H1 (cell line): ENCODE measurements at regions not wholly inside any gene's neighbourhood (a gene's known extent, or its start where the extent isn't known, plus 50 kb on each side); places are given as distances from the start of the nearest gene placed in this dataset.

Experiments
- CTCF ChIA-PET: fragments of 300-600 bp; sonication (Branson Sonifier 250); formaldehyde crosslinking; loops from one replicate; lab custom pipeline; 2021; ENCODE audit not compliant: partially characterized antibody; lab: Charles Lee
- POLR2A ChIA-PET: fragments of 300-600 bp; sonication (Branson Sonifier 250); formaldehyde crosslinking; loops from one replicate; lab custom pipeline; 2021; ENCODE audit warnings: inconsistent platforms; ENCODE audit not compliant: partially characterized antibody; lab: Charles Lee
- DNase-seq, 2 experiments: peaks; one replicate each; pipeline versions ENCODE4 v3.0.0 to v3.0.0-alpha.2; 2010 to 2022; ENCODE audit warnings: low spot score in 2 of 2, low read depth in 1 of 2, mixed read lengths in 1 of 2
- FAIRE-seq: peaks from 2 replicates; lab custom pipeline; 2011; peaks lifted over from hg19 to GRCh38; lab: Jason Lieb, UNC
- H2AFZ ChIP-seq: 2 replicates; pipeline ENCODE4 v1.8.1; 2012; ENCODE audit warnings: low read length, inconsistent platforms
- H2AK5ac ChIP-seq: 2 replicates; pipeline ENCODE4 v1.6.1; 2013; ENCODE audit warnings: low read depth, low read length
- H2BK120ac ChIP-seq: replicated peaks from 2 replicates; pipeline ENCODE3; 2013; ENCODE audit warnings: low read depth, low read length, inconsistent platforms
- H2BK12ac ChIP-seq: 2 replicates; pipeline ENCODE4 v1.6.1; 2013; ENCODE audit warnings: low read depth, low read length
- H2BK15ac ChIP-seq: 2 replicates; pipeline ENCODE4 v1.6.1; 2013; ENCODE audit warnings: low read length
- H2BK20ac ChIP-seq: 2 replicates; pipeline ENCODE4 v1.6.1; 2013; ENCODE audit warnings: low read length
- H2BK5ac ChIP-seq: 2 replicates; pipeline ENCODE4 v1.6.1; 2013; ENCODE audit warnings: low read depth, low read length
- H3K14ac ChIP-seq: 2 replicates; pipeline ENCODE4 v1.6.1; 2013; ENCODE audit warnings: inconsistent platforms; ENCODE audit not compliant: insufficient read length
- H3K18ac ChIP-seq: 2 replicates; pipeline ENCODE4 v1.6.1; 2013; ENCODE audit warnings: low read length; ENCODE audit errors: extremely low read depth
- H3K23ac ChIP-seq: 2 replicates; pipeline ENCODE4 v1.6.1; 2013; ENCODE audit warnings: inconsistent platforms; ENCODE audit not compliant: insufficient read length
- H3K23me2 ChIP-seq: 2 replicates; pipeline ENCODE4 v1.6.1; 2013; ENCODE audit warnings: low read depth, low read length
- H3K27ac ChIP-seq: 2 replicates; pipeline ENCODE4 v1.6.1; 2011; ENCODE audit warnings: low read depth, low read length, inconsistent platforms
- H3K27me3 ChIP-seq, 4 experiments: replicated peaks in 1 of 4; 1 replicate in 1 of 4; 2 replicates in 3 of 4; pipeline versions ENCODE4 v1.6.1 to v1.8.1; 2011 to 2013; ENCODE audit warnings: low read length in 3 of 4, mild to moderate bottlenecking in 3 of 4, inconsistent platforms in 2 of 4, mixed read lengths in 2 of 4, moderate library complexity in 1 of 4; ENCODE audit not compliant: control insufficient read depth in 3 of 4, insufficient read depth in 3 of 4; ENCODE audit errors: extremely low read depth in 1 of 4
- H3K36me3 ChIP-seq, 4 experiments: 2 replicates each; pipeline versions ENCODE4 v1.6.1 to v1.8.1; 2011 to 2013; ENCODE audit warnings: mild to moderate bottlenecking in 4 of 4, low read length in 3 of 4, moderate library complexity in 2 of 4, control low read depth in 1 of 4, inconsistent platforms in 1 of 4; ENCODE audit not compliant: insufficient read depth in 4 of 4, control insufficient read depth in 2 of 4
- H3K4ac ChIP-seq: replicated peaks from 2 replicates; pipeline ENCODE3; 2013; ENCODE audit warnings: low read length, low read depth, mixed read lengths, inconsistent platforms; ENCODE audit not compliant: insufficient read length
- H3K4me1 ChIP-seq, 4 experiments: replicated peaks in 1 of 4; 1 replicate in 1 of 4; 2 replicates in 3 of 4; pipeline versions ENCODE4 v1.6.1 to v1.8.1; 2011 to 2013; ENCODE audit warnings: low read length in 3 of 4, inconsistent platforms in 2 of 4, mixed read lengths in 1 of 4; ENCODE audit not compliant: insufficient read depth in 4 of 4, control insufficient read depth in 3 of 4
- H3K4me2 ChIP-seq, 2 experiments: 2 replicates each; pipeline versions ENCODE4 v1.6.1 to v1.8.1; 2011 to 2013; ENCODE audit warnings: low read depth in 2 of 2, low read length in 2 of 2, control low read depth in 1 of 2, inconsistent platforms in 1 of 2, mild to moderate bottlenecking in 1 of 2; ENCODE audit not compliant: insufficient read depth in 1 of 2
- H3K4me3 ChIP-seq, 4 experiments: fragments of 200-600, 300-600 bp in 1 of 4; sonication (generic), shearing (Covaris generic), sonication (Bioruptor Twin) in 1 of 4; 2 replicates each; pipeline versions ENCODE4 v1.5.1 to v1.8.1; 2011 to 2016; ENCODE audit warnings: low read length in 4 of 4, low read depth in 3 of 4, control low read depth in 2 of 4, inconsistent platforms in 2 of 4, mild to moderate bottlenecking in 2 of 4, mixed read lengths in 1 of 4, moderate library complexity in 1 of 4; ENCODE audit not compliant: insufficient read depth in 2 of 4; ENCODE audit errors: extremely low read depth in 1 of 4
- H3K56ac ChIP-seq: replicated peaks from 2 replicates; pipeline ENCODE3; 2013; ENCODE audit warnings: low read depth, mild to moderate bottlenecking, mixed read lengths, low read length, inconsistent platforms; ENCODE audit not compliant: insufficient read length
- H3K79me1 ChIP-seq: 2 replicates; pipeline ENCODE4 v1.6.1; 2013; ENCODE audit warnings: low read depth, low read length, control low read depth
- H3K79me2 ChIP-seq, 2 experiments: 2 replicates each; pipeline versions ENCODE4 v1.6.1 to v1.8.1; 2012 to 2013; ENCODE audit warnings: low read length in 2 of 2, mild to moderate bottlenecking in 2 of 2, inconsistent platforms in 1 of 2; ENCODE audit not compliant: insufficient read depth in 2 of 2, control insufficient read depth in 1 of 2
- H3K9ac ChIP-seq, 4 experiments: replicated peaks in 1 of 4; 1 replicate in 1 of 4; 2 replicates in 3 of 4; pipeline versions ENCODE4 v1.6.1 to v1.8.1; 2011 to 2013; ENCODE audit warnings: low read depth in 3 of 4, low read length in 3 of 4, control low read depth in 2 of 4, mild to moderate bottlenecking in 2 of 4, moderate library complexity in 2 of 4, inconsistent platforms in 1 of 4; ENCODE audit errors: extremely low read depth in 1 of 4
- H3K9me3 ChIP-seq, 2 experiments: 2 replicates each; pipeline versions ENCODE4 v1.6.1 to v1.8.1; 2012 to 2013; ENCODE audit warnings: mild to moderate bottlenecking in 2 of 2, moderate library complexity in 2 of 2, control low read depth in 1 of 2, inconsistent platforms in 1 of 2, low read depth in 1 of 2, low read length in 1 of 2, mixed read lengths in 1 of 2; ENCODE audit not compliant: insufficient read depth in 2 of 2
- H4K20me1 ChIP-seq, 2 experiments: replicated peaks in 1 of 2; 2 replicates each; pipeline versions ENCODE3 to v1.8.1; 2011 to 2013; ENCODE audit warnings: inconsistent platforms in 2 of 2, low read length in 2 of 2, mild to moderate bottlenecking in 1 of 2; ENCODE audit not compliant: insufficient read depth in 2 of 2, control insufficient read depth in 1 of 2
- H4K5ac ChIP-seq: 2 replicates; pipeline ENCODE4 v1.6.1; 2013; ENCODE audit warnings: low read length, low read depth, mixed read lengths, inconsistent platforms; ENCODE audit not compliant: insufficient read length
- H4K8ac ChIP-seq: 2 replicates; pipeline ENCODE4 v1.8.0; 2013; ENCODE audit warnings: mild to moderate bottlenecking, moderate library complexity, low read length, inconsistent platforms; ENCODE audit not compliant: insufficient read depth; ENCODE audit errors: extremely low read depth
- H4K91ac ChIP-seq: replicated peaks from 2 replicates; pipeline ENCODE3; 2013; ENCODE audit warnings: low read length, mixed read lengths, inconsistent platforms; ENCODE audit not compliant: insufficient read length
- CEBPB ChIP-seq: IDR thresholded peaks from 2 replicates; pipeline ENCODE4 v1.6.1; 2012; ENCODE audit warnings: low read depth, low read length
- CTBP2 ChIP-seq: IDR thresholded peaks from 2 replicates; pipeline ENCODE4 v1.7.0; 2011; ENCODE audit warnings: borderline replicate concordance, mild to moderate bottlenecking, moderate library complexity, mixed read lengths, low read length; ENCODE audit not compliant: insufficient read depth, insufficient read length
- MAFK ChIP-seq: IDR thresholded peaks from 2 replicates; pipeline ENCODE4 v1.6.1; 2012; ENCODE audit warnings: low read depth, mild to moderate bottlenecking, improper control_type of control experiment, low read length
- RBBP5 ChIP-seq: IDR thresholded peaks from 2 replicates; pipeline ENCODE4 v1.7.1; 2012; ENCODE audit warnings: low read depth, mild to moderate bottlenecking, inconsistent platforms, low read length, moderate library complexity, borderline replicate concordance
- RNF2 ChIP-seq: fragments of 200-900, 300-1000 bp; sonication (generic); IDR thresholded peaks from 2 replicates; pipeline ENCODE4 v1.7.1; 2016; ENCODE audit warnings: borderline replicate concordance, low read depth, mild to moderate bottlenecking, antibody characterized with exemption, low read length; ENCODE audit not compliant: poor library complexity, severe bottlenecking; ENCODE audit errors: missing control alignments
- SIX5 ChIP-seq: IDR thresholded peaks from 2 replicates; pipeline ENCODE4 v1.6.1; 2011; ENCODE audit warnings: mild to moderate bottlenecking, low read depth, low read length
- SP2 ChIP-seq: IDR thresholded peaks from 2 replicates; pipeline ENCODE4 v1.6.1; 2012; ENCODE audit warnings: mild to moderate bottlenecking, low read length, inconsistent platforms
- SRF ChIP-seq: IDR thresholded peaks from 2 replicates; pipeline ENCODE4 v1.6.1; 2011; ENCODE audit warnings: mild to moderate bottlenecking, low read depth, low read length, moderate library complexity
- TBP ChIP-seq: IDR thresholded peaks from 2 replicates; pipeline ENCODE4 v1.6.1; 2011; ENCODE audit warnings: low read depth, low read length, improper control_type of control experiment
- WGBS, 2 experiments: shearing (Covaris generic) in 1 of 2; methylation state at CpG; one replicate each; pipeline versions ENCODE4 v1.1.6 to v1.1.7; 2013 to 2015; ENCODE audit warnings: low lambda C conversion rate in 2 of 2, mixed read lengths in 2 of 2, inconsistent platforms in 1 of 2, low coverage in 1 of 2, missing lambda C conversion rate in 1 of 2; ENCODE audit not compliant: insufficient replicate concordance in 2 of 2, insufficient coverage in 1 of 2, insufficient read length in 1 of 2; ENCODE audit errors: extremely low coverage in 1 of 2, missing lambda C conversion rate in 1 of 2; 5-methylcytosine and 5-hydroxymethylcytosine counted together
- TF ChIP-seq, protein P1 (sequence below): IDR thresholded peaks from 2 replicates; pipeline ENCODE4 v1.6.1; 2011; ENCODE audit warnings: low read length, improper control_type of control experiment
- TF ChIP-seq, protein P2 (sequence below): IDR thresholded peaks from 2 replicates; pipeline ENCODE4 v1.6.1; 2012; ENCODE audit warnings: inconsistent platforms

DNA sequence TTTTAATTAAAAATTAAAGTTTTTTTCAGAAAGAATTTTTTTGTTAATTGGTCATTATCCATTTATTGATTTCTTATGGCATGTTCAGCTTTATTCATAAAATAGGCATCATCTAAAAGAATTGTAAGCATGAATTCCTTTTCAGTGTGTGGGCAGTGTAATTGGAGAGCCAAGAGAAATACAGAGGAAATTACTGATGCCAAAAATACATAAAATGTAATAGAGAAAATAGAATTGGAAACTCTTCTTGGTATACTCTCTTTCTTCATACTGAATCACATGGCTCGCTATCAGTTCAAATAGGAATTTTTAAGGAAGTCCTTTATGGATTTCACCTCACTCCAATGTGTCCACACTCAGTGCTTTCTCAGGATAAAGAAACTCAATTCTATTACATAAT is 663.6 kb upstream of the NRXN1 start:
- Histone ChIP-seq H3K9ac (no peak overlapping the region), H4K5ac (no peak overlapping the region), H2AFZ (0 out of 2 replicates have a peak overlapping the region, but pooled peaks have one; percentile 71), H4K8ac (no peak overlapping the region), H3K4me1 (no peaks in the 10 kb centered on the region), H2BK12ac (no peak overlapping the region), H3K23ac (no peak overlapping the region), H3K27ac (no peak overlapping the region), H2BK5ac (no peak overlapping the region), H3K36me3 (no peaks in the 10 kb centered on the region), H3K56ac (no peak overlapping the region), H2BK120ac (no peak overlapping the region), H3K27me3 (no peaks in the 10 kb centered on the region), H3K4me3 (no peak overlapping the region), H3K4ac (no peak overlapping the region), H3K79me1 (no peaks in the 10 kb centered on the region), H3K18ac (no peak overlapping the region), H2AK5ac (no peak overlapping the region), H3K79me2 (no peaks in the 10 kb centered on the region), H3K23me2 (no peaks in the 10 kb centered on the region), H3K9me3 (no peaks in the 10 kb centered on the region), H3K14ac (no peak overlapping the region), H4K91ac (no peak overlapping the region), H4K20me1 (no peaks in the 10 kb centered on the region), H3K4me2 (no peak overlapping the region), H2BK15ac (no peak overlapping the region), H2BK20ac (no peak overlapping the region)
- 84% methylated on average over 1 of the region's 1 CpG; no CpG with 5 or more reads in 1 of the 2 experiments for WGBS, 2 experiments
- no peak for DNase-seq
- CTCF ChIA-PET = interaction anchor here (0.9 to 1.1 kb wide), 2 partner anchors 15 to 99 kb away, joined by 3 read pairs; no protein-coding TSS in a partner anchor
- no peak for FAIRE-seq
- POLR2A ChIA-PET = no interaction called here
- TF ChIP-seq TBP = no peak
- no peak for TF ChIP-seq RBBP5
- TF ChIP-seq SP2 = no peak
- TF ChIP-seq, protein P1, sequence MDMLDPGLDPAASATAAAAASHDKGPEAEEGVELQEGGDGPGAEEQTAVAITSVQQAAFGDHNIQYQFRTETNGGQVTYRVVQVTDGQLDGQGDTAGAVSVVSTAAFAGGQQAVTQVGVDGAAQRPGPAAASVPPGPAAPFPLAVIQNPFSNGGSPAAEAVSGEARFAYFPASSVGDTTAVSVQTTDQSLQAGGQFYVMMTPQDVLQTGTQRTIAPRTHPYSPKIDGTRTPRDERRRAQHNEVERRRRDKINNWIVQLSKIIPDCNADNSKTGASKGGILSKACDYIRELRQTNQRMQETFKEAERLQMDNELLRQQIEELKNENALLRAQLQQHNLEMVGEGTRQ = no peak
- TF ChIP-seq SRF = no peak
- TF ChIP-seq, protein P2, sequence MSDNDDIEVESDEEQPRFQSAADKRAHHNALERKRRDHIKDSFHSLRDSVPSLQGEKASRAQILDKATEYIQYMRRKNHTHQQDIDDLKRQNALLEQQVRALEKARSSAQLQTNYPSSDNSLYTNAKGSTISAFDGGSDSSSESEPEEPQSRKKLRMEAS = no peak
- TF ChIP-seq CEBPB = no peak
- no peak for TF ChIP-seq MAFK
- no peak for TF ChIP-seq CTBP2
- TF ChIP-seq RNF2 = no peak
- TF ChIP-seq SIX5 = no peak
